Superior temporal gyrus (tissue), 1 donor: ENCODE measurements at regions not wholly inside any gene's neighbourhood (a gene's known extent, or its start where the extent isn't known, plus 50 kb on each side); places are given as distances from the start of the nearest gene placed in this dataset.

Source experiments
- DNase-seq: peaks from one replicate; pipeline ENCODE4 v3.0.0-alpha.2; 2016; ENCODE audit errors: extremely low spot score

DNA sequence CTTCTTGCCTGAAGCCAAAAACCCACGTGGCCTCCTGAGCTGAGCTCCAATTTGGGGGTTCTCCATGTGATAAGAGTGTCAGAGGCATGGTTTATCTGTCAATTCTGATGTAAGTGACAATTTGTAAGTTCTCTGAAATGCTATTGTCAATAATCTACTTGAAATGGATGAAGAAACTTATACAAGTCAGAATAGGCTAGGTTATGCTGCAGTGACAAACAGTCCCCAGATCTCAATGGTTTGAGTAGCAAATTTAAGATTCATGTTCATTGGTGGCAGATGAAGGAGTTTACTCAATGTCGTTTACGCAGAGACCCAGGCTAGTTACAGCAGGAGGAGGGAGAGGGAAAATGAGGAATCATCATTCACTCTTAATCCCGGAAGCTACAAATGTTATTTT, 352.4 kb downstream of the KIF16B start:
- DNase-seq = no peak

DNA sequence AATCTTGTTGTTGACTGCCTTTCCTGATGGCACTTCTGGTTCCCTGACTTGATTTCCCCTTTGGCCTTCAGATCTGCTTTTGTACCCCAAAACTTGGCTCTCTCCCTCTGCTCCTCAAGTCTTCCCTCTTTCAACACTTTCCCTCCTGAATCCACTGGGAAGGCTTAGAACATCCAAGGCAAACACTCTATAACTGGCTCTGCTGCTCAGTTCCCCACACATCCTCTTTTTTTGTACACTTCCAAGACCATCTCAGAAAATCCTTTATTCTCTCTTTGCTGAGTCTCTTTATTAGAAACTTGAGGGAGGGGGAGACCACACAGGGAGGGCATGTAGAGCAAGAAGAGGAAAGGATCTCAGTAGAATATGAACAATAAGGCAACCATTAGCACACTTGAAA, 354.1 kb downstream of the KIF16B start:
- no peak for DNase-seq

DNA sequence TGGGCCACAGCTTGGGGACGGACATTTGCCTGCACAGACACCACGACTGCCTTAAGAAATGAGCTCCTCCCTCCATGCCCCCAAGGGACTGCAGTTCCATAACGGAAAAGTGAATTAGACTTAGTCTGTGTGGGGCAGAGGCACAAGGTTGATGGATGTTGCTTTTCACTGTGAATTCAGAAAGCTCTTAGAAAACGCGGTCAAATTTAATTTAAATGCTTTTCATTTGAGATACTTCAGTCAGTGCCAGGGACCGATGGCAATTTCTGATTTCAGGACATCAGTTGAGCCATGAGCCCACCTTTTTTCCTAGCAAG, 356.4 kb downstream of the KIF16B start:
- no peak for DNase-seq

DNA sequence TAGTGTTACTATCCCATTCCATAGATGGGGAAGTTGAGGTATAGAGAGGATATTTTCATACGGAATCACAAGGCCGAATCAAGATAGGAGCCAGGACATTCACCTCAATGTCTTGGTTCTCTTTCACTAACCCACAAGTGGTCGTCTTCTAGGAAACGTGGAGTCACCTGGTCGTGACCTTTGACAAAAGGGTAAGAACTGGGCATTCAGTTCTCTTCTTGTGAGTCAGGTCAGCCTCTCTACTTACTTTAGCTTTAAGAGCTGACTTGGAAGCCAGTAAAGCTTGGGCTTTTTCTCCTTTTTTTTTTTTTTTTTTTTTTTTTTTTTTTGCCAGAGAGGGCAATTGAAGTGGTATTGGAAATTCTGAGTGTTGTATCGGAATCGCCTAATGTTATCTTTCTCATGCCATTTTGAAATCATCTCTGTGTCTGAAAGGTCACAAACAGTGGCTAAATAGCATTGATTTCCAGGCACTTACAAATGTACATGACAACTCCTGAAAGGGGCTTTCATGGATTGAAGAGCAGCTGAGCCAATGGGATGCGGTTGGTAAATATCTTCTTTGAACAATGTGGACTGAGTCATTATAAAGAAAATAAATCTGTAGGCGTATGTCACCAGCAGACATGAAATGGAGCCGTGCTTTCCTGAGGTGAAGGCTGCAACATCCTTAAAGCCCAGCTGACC, 356.9 kb downstream of the KIF16B start:
- no peak for DNase-seq

DNA sequence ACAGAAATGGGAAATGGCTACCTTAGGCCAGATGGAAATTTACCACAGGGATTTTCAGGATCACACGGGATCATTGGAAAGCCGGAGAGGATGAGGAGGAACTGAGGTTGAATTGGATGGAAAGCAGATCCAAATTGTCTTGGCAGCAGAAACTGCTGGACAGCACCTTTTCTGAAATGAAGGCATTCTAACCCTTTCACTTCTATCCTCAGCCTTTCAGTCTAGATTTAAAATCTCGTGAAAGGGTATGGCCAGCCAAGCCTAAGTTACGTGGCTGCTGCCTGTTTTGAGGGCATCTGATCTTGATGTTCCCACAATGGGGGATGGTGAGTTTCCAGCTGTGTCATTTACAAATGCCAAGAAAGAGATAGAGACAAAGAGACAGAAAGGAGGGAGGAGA, 358.2 kb downstream of the KIF16B start:
- DNase-seq = no peak

DNA sequence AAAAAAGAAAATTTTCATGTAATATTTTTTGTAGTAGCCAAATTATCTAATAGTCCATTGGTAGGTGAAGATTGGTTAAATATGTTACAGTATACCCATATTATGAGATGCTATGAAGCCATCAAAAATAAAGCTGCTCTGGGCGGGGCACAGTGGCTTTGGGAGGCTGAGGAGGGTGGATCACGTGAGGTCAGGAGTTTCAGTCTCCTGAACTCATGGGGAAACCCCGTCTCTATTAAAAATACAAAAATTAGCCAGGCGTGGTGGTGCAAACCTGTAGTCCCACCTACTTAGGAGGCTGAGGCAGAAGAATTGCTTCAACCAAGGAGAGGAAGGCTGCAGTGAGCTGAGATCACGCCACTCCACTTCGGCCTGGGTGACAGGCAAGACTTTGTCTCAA, 360.5 kb downstream of the KIF16B start:
- no peak for DNase-seq

DNA sequence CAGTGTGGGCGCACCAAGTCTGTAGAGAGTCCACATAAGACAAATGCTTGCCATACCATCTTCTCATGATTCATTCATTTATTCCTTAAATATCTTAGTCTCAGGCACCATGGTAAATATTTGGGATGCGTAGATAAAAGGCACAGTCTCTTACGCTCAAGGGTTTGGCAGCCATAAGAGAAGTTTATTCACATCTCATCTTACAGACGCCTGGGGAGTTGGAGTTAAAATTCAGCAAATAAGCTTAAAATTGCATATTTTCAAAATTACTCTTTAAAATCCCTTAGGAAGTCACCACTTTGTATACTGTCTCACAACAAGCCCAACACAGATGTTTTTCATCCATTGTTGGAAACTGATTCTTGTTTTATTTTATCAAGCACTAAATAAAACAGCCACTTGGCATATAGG, 363.3 kb downstream of the KIF16B start:
- no peak for DNase-seq

DNA sequence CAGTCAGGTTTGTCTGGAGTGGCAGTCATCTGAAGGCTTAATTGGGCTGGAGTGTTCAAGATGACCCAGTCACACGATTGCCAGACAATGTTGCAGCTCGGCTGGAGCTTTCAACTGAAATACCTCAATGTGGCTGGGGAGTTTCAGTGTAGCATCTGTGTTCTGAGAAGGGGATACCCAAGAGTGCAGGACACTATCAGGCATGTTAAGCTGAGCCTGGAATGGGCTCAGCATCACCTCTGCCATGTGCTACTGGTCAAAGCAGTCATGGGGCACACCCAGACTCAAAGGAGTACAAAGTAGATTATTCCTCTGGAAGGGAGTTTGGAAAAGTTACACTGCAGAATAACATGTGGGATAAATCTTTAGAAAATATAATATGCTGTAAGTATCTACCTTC, 363.9 kb downstream of the KIF16B start:
- no peak for DNase-seq

DNA sequence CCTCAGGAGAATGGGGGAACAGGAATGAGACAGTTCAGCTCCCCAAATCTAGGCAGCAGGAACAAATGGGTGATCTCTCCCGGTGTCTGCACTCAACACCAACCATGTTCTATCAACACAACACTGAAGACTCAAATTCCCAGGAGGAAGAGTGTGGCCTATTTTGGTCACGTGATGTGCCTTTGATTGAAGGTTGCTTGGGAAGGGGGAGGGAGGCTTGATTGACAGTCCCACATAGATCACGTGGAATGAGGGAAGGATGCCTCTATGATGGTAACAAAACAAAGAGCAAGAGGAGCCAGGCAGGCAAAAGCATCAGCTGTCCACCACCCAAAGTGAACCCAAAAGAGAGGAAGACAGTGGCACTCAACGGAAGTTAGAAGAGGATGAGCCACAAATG, 364.8 kb downstream of the KIF16B start:
- no peak for DNase-seq

DNA sequence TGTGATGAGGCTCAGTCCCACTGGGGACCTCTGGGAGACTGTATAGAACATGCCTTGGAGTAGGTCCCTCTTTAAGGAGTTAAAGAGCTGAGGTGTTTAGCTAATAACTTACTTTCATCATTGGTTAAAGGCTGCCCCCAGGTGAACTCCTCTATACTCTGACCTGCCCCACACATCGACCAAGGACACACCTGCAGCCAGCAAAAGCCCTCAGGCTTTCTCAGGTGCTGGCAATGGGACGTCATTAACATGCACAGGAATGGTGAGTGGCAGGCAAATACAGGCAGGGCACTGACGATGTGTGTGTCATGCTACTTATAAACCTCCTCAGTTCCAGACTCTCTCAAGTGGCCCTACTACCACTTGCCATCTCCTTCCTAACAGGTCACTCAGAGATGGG, 366.4 kb downstream of the KIF16B start:
- DNase-seq = no peak

DNA sequence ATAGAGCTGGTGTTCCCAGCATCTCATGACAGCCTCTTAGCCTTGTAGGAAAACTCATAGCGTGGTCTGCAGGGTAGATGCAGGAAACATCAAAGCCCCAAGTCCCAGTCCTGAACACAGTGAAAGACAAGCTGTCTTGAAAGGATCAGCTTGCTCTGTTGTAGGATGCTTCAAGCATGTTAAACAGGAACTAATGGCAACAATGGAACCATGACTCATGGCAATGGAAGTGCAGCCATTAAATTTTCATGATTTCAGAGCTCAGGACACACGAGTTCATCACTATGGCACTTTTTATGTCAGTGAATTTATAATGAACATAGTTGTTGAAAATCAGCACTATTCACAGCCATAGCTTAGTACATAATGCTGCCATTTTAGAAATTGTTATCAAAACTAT, 367.7 kb downstream of the KIF16B start:
- no peak for DNase-seq

DNA sequence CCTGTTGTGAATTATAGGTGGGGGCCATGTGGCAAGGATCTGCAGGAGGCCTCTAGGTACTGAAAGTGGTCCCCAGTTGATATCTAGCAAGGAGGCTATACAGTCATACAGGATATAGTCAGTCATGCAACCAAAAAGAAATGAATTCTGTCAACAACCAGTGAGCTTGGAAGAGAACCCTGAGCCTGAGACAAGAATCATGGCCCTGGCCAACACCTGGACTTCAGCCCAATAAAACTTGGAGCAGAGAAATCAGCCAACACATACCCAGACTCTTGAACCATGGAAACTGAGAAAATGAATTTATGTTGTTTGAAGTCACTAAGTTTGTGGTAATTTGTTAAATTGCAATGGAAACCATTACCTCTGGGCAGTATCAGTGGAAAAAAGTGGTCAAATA, 370.2 kb downstream of the KIF16B start:
- no peak for DNase-seq

DNA sequence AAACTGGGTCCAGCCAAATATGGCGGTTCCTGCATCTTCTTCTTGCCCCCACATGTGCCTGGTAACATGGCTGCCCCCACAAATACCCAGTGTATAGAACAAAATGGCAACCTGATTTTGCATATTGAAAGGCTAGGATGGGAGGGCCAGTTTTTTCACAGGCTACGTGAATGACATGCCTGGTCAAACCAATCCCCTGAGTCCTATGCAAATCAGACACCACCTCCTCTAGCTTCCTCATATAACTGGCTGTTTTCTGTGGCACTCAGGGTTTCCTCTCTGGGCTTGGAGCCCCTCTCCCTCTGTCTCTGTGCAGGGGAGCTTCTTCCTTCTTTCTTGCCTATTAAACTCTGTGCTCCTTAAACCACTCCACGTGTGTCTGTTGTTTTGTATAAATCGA, 372.1 kb downstream of the KIF16B start:
- no peak for DNase-seq

DNA sequence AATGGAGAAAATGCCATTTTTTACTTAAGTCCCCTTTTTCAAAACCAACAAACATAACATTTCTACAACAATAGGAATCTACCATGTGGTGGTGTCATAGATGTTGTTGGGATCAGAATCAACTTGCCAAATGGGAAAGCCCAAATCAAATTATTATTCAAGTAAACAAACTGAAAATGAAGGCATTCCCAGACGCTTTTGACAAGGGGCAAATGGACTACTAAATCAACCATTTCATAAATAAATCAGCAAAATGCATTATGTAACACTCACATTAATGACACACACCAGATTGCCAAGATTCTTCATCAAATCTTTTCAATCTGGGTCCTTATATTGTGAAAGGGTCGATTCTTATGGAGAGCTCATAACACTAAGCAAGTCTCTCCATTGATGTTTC, 375.6 kb downstream of the KIF16B start:
- no peak for DNase-seq

DNA sequence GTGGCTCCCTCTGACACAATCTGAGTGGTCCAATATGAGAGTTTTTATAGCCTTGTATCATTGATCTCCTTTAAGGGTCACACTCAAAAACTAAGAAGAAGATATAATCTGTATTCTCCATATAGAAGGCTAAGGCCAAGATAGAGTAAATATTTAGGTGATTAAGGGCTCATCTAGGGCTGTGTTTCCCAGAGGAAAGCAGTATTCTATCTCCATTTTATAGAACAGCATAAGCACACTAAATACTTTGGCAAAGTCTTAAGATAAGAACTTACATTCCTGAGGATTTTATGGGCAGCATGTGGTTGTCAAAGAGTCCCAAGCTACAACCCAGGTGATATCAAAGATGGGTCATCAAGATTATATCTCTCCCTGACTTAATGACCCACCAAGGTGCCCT, 377.6 kb downstream of the KIF16B start:
- DNase-seq = no peak

DNA sequence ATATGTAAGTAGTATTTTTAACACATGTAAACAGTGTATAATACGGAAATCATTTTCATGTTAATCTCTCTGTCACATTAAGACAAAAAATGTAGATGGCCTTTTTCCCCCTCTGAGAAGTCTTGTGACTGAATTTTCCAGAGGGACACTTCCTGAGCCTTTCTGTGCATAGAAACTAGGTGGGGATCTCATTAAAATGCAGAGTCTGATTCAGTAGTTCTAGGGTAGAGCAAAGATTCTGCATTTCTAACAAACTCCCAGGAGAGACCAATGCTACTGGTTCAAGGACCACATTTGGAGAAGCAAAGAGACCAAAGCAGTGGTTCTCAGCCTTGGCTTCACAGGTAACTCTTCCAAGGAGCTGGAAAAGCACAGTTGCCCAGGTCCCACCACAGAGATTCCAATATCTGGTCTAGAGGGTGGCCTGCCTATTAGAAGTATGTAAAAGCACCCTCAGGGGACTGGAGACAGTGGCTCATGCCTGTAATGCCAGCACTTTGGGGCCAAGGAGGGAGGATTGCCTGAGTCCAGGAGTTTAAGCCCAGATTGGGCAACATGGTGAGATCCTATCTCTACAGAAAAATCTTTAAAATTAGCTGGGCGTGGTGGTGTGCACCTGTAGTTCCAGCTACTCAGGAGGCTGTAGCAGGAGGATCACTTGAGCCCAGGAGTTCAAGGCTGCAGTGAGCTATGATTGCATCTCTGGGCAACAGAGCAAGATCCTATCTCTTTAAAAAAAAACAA, 378.5 kb downstream of the KIF16B start:
- no peak for DNase-seq

DNA sequence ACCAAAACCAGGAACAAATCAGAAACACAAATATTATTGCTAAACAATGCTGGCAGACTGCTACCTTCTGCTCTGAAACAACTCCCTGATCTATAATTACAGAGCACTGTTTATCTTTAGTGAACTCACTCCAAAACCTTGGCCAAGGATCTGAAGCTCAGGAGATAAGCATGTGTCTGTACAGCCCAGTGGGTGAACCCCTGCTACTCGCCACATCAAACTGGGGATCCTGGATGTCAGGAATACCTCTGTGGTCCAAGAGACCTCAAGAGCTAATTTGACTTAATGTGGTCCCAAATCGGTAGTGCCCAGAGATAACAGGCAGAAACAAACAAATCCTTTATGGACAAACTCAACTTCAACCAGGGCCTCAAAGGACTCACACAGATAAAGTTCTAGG, 381.8 kb downstream of the KIF16B start:
- DNase-seq = no peak

DNA sequence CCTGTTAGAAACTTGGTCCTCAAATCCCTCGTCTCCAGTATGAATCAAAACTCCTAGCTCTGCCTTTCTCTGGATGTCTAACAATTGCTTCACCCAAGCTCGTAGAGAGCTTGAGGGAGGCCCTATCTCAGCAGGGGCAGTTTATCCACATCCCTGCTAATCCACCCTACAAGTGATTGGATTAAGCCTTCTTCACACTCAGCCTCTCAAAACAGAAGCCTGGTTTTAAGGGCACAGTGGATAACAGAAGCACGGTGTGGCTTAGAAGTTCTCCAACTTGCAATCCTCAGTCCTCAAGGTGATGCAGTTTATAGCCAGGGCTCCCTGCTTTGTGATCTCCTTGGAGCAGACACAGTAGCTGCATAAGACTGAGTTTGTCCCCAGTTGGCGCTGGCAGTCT, 383.9 kb downstream of the KIF16B start:
- no peak for DNase-seq

DNA sequence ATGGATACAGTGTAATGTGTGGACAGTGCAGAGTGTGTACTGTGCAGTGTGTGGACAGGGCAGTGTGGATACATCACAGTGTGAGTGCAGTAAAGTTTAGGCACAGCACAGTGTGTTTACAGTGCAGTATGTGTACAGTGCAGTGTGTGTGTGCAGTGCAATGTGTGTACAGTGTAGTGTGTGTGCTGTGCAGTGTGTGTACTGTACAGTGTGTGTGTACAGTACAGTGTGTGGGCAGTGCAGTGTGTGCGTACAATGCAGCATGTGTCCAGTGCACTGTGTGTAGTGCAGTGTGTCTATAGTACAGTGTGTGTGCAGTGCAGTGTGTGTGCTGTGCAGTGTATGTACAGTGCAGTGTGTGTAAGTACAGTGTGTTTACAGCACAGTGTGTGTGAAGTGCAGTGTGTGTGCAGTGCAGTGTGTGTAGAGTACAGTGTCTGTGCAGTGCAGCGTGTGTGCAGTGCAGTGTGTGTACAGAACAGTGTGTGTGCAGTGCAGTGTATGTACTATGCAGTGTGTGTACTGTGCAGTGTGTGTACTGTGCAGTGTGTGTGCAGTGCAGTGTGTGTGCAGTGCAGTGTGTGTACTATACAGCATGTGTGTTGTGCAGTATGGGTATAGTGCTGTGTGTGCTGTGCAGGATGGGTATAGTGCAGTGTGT, 385.2 kb downstream of the KIF16B start:
- no peak for DNase-seq

DNA sequence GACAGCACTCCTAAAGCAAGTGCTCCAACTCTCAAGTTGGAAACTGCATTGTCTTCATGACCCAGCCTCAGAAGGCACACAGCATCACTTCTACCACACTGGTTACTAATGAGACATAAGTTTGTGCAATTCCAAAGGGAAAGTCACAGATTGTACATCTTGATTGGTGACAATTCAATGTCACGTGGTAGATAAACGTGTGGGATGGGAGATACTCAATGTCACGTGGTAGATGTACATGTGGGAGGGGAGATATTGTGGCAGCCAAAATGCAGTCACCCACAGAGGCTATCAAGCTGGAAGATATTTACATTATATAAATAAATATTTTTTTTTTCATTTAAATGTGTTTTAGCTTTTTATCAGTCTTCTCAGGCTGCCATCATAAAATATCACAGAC, 393.3 kb downstream of the KIF16B start:
- DNase-seq = no peak

DNA sequence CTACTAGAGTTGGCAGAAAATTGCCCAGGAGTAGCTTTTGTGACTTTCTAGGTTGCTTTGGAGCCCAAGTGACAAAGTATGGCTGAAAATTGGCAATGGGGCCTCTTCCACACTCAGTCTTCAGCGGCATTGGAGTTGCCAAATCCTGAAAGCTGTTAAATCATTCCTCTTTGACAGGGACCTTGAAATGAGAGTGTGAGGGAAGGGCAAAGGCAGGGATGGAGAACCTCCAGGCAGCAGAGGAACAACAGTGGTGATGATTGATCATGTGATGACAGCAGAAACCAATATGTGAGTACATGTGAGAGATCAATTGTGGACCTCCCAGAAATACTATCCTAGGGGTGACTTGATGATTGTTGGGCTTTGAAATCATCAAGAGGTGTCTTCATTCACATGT, 393.9 kb downstream of the KIF16B start:
- no peak for DNase-seq

DNA sequence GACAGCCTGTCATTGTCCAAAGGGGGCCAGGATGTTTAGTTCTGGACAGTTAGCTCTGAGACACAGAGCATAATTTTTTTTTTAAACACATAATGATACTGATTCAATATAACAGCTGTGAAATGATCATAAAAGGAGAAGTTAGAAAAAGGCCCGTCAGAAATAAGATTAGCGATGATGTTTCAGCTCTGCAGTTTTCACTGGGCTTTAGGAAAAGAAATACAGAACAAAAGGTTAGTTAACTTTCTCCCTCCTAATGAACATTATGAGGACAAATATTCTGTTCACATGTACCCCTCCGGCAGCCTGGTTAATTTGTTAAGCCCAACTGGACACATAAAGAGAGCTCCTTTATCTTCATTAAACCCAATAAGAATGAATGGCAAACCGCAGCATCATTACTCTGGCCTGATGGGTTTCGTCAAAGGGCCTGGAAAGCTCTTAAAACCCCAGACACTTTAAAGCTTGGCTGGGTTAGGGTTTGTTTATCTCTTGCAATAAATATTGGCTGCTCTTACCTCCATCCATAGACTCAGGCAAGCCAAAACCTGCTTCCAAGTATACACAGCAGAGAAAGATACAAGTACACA, 394.6 kb downstream of the KIF16B start:
- DNase-seq = no peak
